HepG2 (cell line): ENCODE measurements at regions not wholly inside any gene's neighbourhood (a gene's known extent, or its start where the extent isn't known, plus 50 kb on each side); places are given as distances from the start of the nearest gene placed in this dataset.

Experiments used
- ATAC-seq: fragments of 200-7000 bp; cut with Tn5 transposase; 3 replicates; pipeline ENCODE4 v1.9.1; 2020; ENCODE audit warnings: mild to moderate bottlenecking, moderate library complexity
- BruUV-seq: library from RNA; stranded (reverse); fragments of 400-500 nt; replicated peaks from 2 replicates; lab custom pipeline; 2021; lab: Mats Ljungman, UMichigan
- CTCF ChIA-PET: fragments of 300-600 bp; formaldehyde crosslinking; extraction: SDS; loops from one replicate; lab custom pipeline; 2021; ENCODE audit warnings: low total read pairs, inconsistent platforms, low intra/inter-chr PET ratio; lab: Yijun Ruan, JAX
- POLR2A ChIA-PET: fragments of 350-600 bp; sonication (Branson Sonifier 250); formaldehyde crosslinking; loops from one replicate; lab custom pipeline; 2020; ENCODE audit warnings: antibody characterized with exemption, inconsistent platforms; lab: Yijun Ruan, JAX
- DNase-seq: peaks from one replicate; pipeline ENCODE4 v3.0.0-alpha.2; 2015; ENCODE audit warnings: low spot score
- FAIRE-seq: peaks from 3 replicates; lab custom pipeline; 2011; peaks lifted over from hg19 to GRCh38; lab: Jason Lieb, UNC
- H2AFZ ChIP-seq: one replicate; pipeline ENCODE4 v1.6.1; 2011; ENCODE audit warnings: low read length, inconsistent platforms
- H3K27ac ChIP-seq: fragments of 300-600 bp; 3 replicates; pipeline ENCODE4 v1.8.0; 2011; ENCODE audit warnings: mixed run types, mild to moderate bottlenecking, mixed read lengths, low read length, inconsistent platforms; ENCODE audit not compliant: insufficient read depth; ENCODE audit errors: extremely low read length
- H3K27me3 ChIP-seq, 2 experiments: fragments of 200-600 bp in 1 of 2; 2 replicates in 1 of 2; 3 replicates in 1 of 2; pipeline versions ENCODE4 v1.6.0 to v1.8.0; 2011; ENCODE audit warnings: low read length in 2 of 2, mild to moderate bottlenecking in 2 of 2, moderate library complexity in 2 of 2, inconsistent platforms in 1 of 2; ENCODE audit not compliant: insufficient read depth in 2 of 2, control insufficient read depth in 1 of 2
- H3K36me3 ChIP-seq, 2 experiments: fragments of 200-600 bp in 1 of 2; replicated peaks in 1 of 2; 2 replicates in 1 of 2; 3 replicates in 1 of 2; pipeline versions ENCODE4 v1.5.1 to v1.8.0; 2011; ENCODE audit warnings: low read length in 2 of 2, inconsistent platforms in 1 of 2; ENCODE audit not compliant: insufficient read depth in 2 of 2, control insufficient read depth in 1 of 2
- H3K4me1 ChIP-seq: 2 replicates; pipeline ENCODE4 v1.5.1; 2012; ENCODE audit warnings: low read length, inconsistent platforms; ENCODE audit not compliant: insufficient read depth
- H3K4me2 ChIP-seq: 2 replicates; pipeline ENCODE4 v1.6.0; 2011; ENCODE audit warnings: low read depth, low read length, inconsistent platforms
- H3K4me3 ChIP-seq, 3 experiments: fragments of 200-600 bp in 1 of 3; sonication (generic), shearing (Covaris generic) in 1 of 3; replicated peaks in 1 of 3; 2 replicates each; pipeline ENCODE4 v1.5.1; 2011 to 2016; ENCODE audit warnings: low read length in 3 of 3, inconsistent platforms in 2 of 3, low read depth in 2 of 3, mild to moderate bottlenecking in 2 of 3, control low read depth in 1 of 3, mixed read lengths in 1 of 3; ENCODE audit not compliant: insufficient read depth in 1 of 3
- H3K79me2 ChIP-seq: one replicate; pipeline ENCODE4 v1.6.1; 2011; ENCODE audit warnings: low read length, inconsistent platforms; ENCODE audit not compliant: insufficient read depth
- H3K9ac ChIP-seq: 2 replicates; pipeline ENCODE4 v1.6.0; 2011; ENCODE audit warnings: mild to moderate bottlenecking, low read depth, low read length, inconsistent platforms; ENCODE audit not compliant: insufficient read depth
- H3K9me3 ChIP-seq: 2 replicates; pipeline ENCODE4 v1.5.1; 2012; ENCODE audit warnings: mild to moderate bottlenecking, low read length
- H4K20me1 ChIP-seq: 2 replicates; pipeline ENCODE4 v1.6.0; 2011; ENCODE audit warnings: inconsistent platforms, mild to moderate bottlenecking, low read length, moderate library complexity; ENCODE audit not compliant: insufficient read depth
- AKNA ChIP-seq: sonication (generic); formaldehyde crosslinking; IDR thresholded peaks from 2 replicates; pipeline ENCODE4 v1.4.0; 2020; ENCODE audit warnings: missing genetic modification reagents, borderline replicate concordance
- FOXP1 ChIP-seq, 2 experiments: fragments of 450-650 bp in 1 of 2; IDR thresholded peaks; 2 replicates each; pipeline ENCODE4 v1.6.1; 2017 to 2018; ENCODE audit warnings: antibody characterized with exemption in 1 of 2
- GTF2F1 ChIP-seq: fragments of 150-350 bp; IDR thresholded peaks from 2 replicates; pipeline ENCODE4 v1.6.1; 2014; ENCODE audit warnings: low read length
- NCOA2 ChIP-seq: sonication (generic); formaldehyde crosslinking; IDR thresholded peaks from 2 replicates; pipeline ENCODE4 v1.8.0; 2022; ENCODE audit warnings: inconsistent platforms
- NONO ChIP-seq, 2 experiments: fragments of 450-650 bp in 1 of 2; sonication (generic) in 1 of 2; formaldehyde crosslinking in 1 of 2; IDR thresholded peaks in 1 of 2; conservative IDR thresholded peaks in 1 of 2; 2 replicates each; pipeline versions ENCODE4 v1.6.1 to v1.8.0; 2017 to 2022; ENCODE audit warnings: mild to moderate bottlenecking in 1 of 2, missing genetic modification reagents in 1 of 2, moderate library complexity in 1 of 2
- PAX8 ChIP-seq: sonication (generic); formaldehyde crosslinking; IDR thresholded peaks from 2 replicates; pipeline ENCODE4 v1.8.0; 2022; ENCODE audit warnings: mild to moderate bottlenecking, missing genetic modification reagents, borderline replicate concordance
- POGZ ChIP-seq: sonication (generic); formaldehyde crosslinking; IDR thresholded peaks from 2 replicates; pipeline ENCODE4 v1.4.0; 2020; ENCODE audit warnings: mild to moderate bottlenecking, missing genetic modification reagents
- RBM39 ChIP-seq: fragments of 200-400 bp; formaldehyde crosslinking; IDR thresholded peaks from one replicate; pipeline ENCODE4 v1.6.1; 2018; ENCODE audit warnings: antibody characterized with exemption, mild to moderate bottlenecking, low read depth, low read length; ENCODE audit not compliant: poor library complexity, severe bottlenecking
- SMAD9 ChIP-seq: sonication (generic); formaldehyde crosslinking; IDR thresholded peaks from 2 replicates; pipeline ENCODE4 v1.5.1; 2020; ENCODE audit warnings: mild to moderate bottlenecking, missing genetic modification reagents
- TSC22D2 ChIP-seq: sonication (generic); formaldehyde crosslinking; IDR thresholded peaks from 2 replicates; pipeline ENCODE4 v1.5.1; 2020; ENCODE audit warnings: missing genetic modification reagents, mild to moderate bottlenecking, borderline replicate concordance
- ZNF776 ChIP-seq: sonication (generic); formaldehyde crosslinking; IDR thresholded peaks from 2 replicates; pipeline ENCODE4 v1.4.0; 2020; ENCODE audit warnings: mild to moderate bottlenecking, missing genetic modification reagents
- WGBS: methylation state at CpG from one replicate; pipeline ENCODE4 v1.1.6; 2017; ENCODE audit warnings: low lambda C conversion rate; 5-methylcytosine and 5-hydroxymethylcytosine counted together
- in situ Hi-C: cut with HindIII; loops from 2 replicates; pipeline ENCODE4 v1.10.0; 2017; ENCODE audit warnings: low pct_unique_long_range_greater_than_20kb; ENCODE audit not compliant: extremely low pct_ligation_motif_present
- intact Hi-C: fragments of 100-400 bp; cut with micrococcal nuclease; formaldehyde crosslinking; loops from one replicate; pipeline ENCODE4 v1.10.0; 2022; ENCODE audit not compliant: unreplicated experiment
- TF ChIP-seq, protein P1 (sequence below): sonication (generic); formaldehyde crosslinking; IDR thresholded peaks from 2 replicates; pipeline ENCODE4 v1.5.1; 2020; ENCODE audit warnings: missing genetic modification reagents, mild to moderate bottlenecking, borderline replicate concordance
- TF ChIP-seq, protein P2 (sequence below): sonication (generic); formaldehyde crosslinking; conservative IDR thresholded peaks from 2 replicates; pipeline ENCODE4 v1.8.0; 2022; ENCODE audit warnings: missing genetic modification reagents

DNA sequence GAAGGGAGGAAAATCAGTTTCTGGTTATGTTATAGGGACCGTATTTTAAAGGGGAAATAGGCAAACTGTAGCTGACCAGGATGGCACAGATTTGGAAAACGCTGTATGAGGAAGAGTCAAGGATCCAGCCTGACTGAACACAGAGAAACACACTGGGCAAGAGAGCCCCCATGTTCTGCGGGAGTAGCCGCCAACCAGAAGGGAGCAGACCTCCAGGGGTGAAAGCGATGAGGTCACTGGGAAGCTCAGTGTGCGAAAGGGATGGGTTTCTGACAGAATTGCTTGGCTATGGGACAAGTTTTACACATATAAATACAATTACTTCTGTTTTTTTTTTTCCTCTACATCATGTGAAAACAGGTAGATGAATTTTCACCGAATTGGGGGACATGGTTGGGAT is 291.6 kb upstream of the PODXL start (continued):
- TF ChIP-seq, protein P1, sequence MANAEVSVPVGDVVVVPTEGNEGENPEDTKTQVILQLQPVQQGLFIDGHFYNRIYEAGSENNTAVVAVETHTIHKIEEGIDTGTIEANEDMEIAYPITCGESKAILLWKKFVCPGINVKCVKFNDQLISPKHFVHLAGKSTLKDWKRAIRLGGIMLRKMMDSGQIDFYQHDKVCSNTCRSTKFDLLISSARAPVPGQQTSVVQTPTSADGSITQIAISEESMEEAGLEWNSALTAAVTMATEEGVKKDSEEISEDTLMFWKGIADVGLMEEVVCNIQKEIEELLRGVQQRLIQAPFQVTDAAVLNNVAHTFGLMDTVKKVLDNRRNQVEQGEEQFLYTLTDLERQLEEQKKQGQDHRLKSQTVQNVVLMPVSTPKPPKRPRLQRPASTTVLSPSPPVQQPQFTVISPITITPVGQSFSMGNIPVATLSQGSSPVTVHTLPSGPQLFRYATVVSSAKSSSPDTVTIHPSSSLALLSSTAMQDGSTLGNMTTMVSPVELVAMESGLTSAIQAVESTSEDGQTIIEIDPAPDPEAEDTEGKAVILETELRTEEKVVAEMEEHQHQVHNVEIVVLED (CRISPR knock-in tag): no peak
- TF ChIP-seq NONO (IDR thresholded peaks at IDR 0.05) (no peak), NONO (CRISPR knock-in tag; conservative IDR thresholded peaks at IDR 0.05) (no peak), GTF2F1 (no peak)

DNA sequence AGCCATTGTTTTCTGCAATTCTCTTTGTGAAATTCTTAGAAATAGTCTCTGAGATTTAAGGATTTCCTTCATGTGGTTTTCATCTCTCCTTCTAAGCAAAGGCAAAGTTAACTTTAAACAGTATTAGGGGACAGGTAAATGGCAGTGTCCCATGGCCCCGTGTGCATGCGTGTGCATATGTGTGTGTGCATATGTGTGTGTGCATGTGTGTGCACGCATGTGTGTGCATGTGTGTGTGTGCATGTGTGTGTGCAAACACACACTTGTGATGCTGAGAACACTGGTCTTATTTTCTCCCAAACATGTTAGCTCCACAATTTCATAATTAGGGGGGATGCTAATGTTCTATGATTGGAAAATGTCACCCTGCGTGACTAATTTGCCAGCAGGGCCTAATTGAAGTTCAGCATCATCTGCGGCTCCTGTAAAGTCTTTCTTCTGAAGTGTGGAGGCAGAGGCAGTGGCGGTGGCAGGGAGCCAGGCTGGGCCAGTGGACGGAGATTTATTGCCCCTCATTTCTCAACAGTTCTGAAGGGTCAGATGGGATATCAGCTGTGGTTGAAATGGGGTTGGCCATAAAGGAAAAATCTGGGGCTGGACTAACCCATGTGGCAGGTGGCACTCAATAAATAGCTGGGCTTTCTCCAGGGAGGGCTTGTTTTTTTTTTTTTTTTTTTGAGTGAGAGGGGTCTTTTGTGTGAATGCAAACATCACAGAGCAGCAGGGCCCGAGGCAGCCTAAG is 289.3 kb upstream of the PODXL start:
- no peaks in the 10 kb centered on the region for H4K20me1 ChIP-seq
- no TSS peak for BruUV-seq
- H3K9me3 ChIP-seq: no peaks in the 10 kb centered on the region
- no peak overlapping the region for H2AFZ ChIP-seq
- H3K4me1 ChIP-seq: no peaks in the 10 kb centered on the region
- H3K4me2 ChIP-seq: no peak overlapping the region
- DNase-seq (no peak), ATAC-seq (no peak), FAIRE-seq (no peak)
- H3K36me3 ChIP-seq: no peaks in the 10 kb centered on the region
- in situ Hi-C loops: no loop called here
- H3K27me3 ChIP-seq: peaks cover 0 to 12% of the 10 kb centered on the region in 2 experiments; a peak in 1 of 5 replicates
- H3K9ac ChIP-seq: no peak overlapping the region
- H3K4me3 ChIP-seq: no peak overlapping the region
- CTCF ChIA-PET: no interaction called here
- no peaks in the 10 kb centered on the region for H3K79me2 ChIP-seq
- H3K27ac ChIP-seq: no peak overlapping the region
- intact Hi-C loops: no loop called here
- 6% methylated on average over 8 of the region's 8 CpGs for WGBS
- POLR2A ChIA-PET: no interaction called here
- no peak for TF ChIP-seq SMAD9 (CRISPR knock-in tag)
- no peak for TF ChIP-seq RBM39
- TF ChIP-seq ZNF776 (CRISPR knock-in tag): no peak
- no peak for TF ChIP-seq PAX8 (CRISPR knock-in tag)
- no peak for TF ChIP-seq TSC22D2
- no peak for TF ChIP-seq AKNA (CRISPR knock-in tag)
- TF ChIP-seq POGZ: no peak
- TF ChIP-seq, protein P2, sequence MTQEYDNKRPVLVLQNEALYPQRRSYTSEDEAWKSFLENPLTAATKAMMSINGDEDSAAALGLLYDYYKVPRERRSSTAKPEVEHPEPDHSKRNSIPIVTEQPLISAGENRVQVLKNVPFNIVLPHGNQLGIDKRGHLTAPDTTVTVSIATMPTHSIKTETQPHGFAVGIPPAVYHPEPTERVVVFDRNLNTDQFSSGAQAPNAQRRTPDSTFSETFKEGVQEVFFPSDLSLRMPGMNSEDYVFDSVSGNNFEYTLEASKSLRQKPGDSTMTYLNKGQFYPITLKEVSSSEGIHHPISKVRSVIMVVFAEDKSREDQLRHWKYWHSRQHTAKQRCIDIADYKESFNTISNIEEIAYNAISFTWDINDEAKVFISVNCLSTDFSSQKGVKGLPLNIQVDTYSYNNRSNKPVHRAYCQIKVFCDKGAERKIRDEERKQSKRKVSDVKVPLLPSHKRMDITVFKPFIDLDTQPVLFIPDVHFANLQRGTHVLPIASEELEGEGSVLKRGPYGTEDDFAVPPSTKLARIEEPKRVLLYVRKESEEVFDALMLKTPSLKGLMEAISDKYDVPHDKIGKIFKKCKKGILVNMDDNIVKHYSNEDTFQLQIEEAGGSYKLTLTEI (CRISPR knock-in tag): no peak
- no peak for TF ChIP-seq NCOA2
- TF ChIP-seq FOXP1 (IDR thresholded peaks at IDR 0.05): no peak
- no peak for TF ChIP-seq FOXP1 (CRISPR knock-in tag; IDR thresholded peaks at IDR 0.05)
